ENCODE measurements at regions not wholly inside any gene's neighbourhood (a gene's known extent, or its start where the extent isn't known, plus 50 kb on each side); places are given as distances from the start of the nearest gene placed in this dataset.
A peak's percentile ranks its signal among the peaks of the same experiment; 100 is the strongest.

GRCh38 chr14:81710232-81710845 is 176.7 kb upstream of the SEL1L start:
- Histone ChIP-seq H3K9me3 (no peaks in the 10 kb centered on the region), H3K27ac (no peak overlapping the region), H3K4me1 (no peaks in the 10 kb centered on the region), H3K27me3 (no peaks in the 10 kb centered on the region), H3K4me3 (no peak overlapping the region), H3K36me3 (no peaks in the 10 kb centered on the region)
- TF ChIP-seq POLR2AphosphoS5 (IDR thresholded peaks at IDR 0.05) (no peak), POLR2A (IDR thresholded peaks at IDR 0.05) (no peak), EP300 (IDR thresholded peaks at IDR 0.05) (no peak), CTCF (IDR thresholded peaks at IDR 0.05) (peak in 4 of 6 experiments; percentile 13 to 49 (median 45))
- no peak for DNase-seq
- peak in 1 of 2 donors; percentile 61 for ATAC-seq (ENCODE audit: low FRiP score in 2 of 2)
- 50 to 53% methylated on average over 2 of the region's 2 CpGs for WGBS, 2 donors

- TF ChIP-seq CTCF (IDR thresholded peaks at IDR 0.05), result no peak
- TF ChIP-seq EP300 (IDR thresholded peaks at IDR 0.05), result no peak
- TF ChIP-seq POLR2A (IDR thresholded peaks at IDR 0.05), result no peak
- no peak for TF ChIP-seq POLR2AphosphoS5 (IDR thresholded peaks at IDR 0.05)
- no peak for DNase-seq
- Histone ChIP-seq H3K27ac (no peak overlapping the region), H3K4me1 (no peaks in the 10 kb centered on the region), H3K9me3 (no peaks in the 10 kb centered on the region), H3K4me3 (no peak overlapping the region), H3K27me3 (no peaks in the 10 kb centered on the region), H3K36me3 (no peaks in the 10 kb centered on the region)
- ATAC-seq (ENCODE audit: low FRiP score in 2 of 2), result no peak
- 70 to 100% methylated on average over 1 of the region's 1 CpG for WGBS, 2 donors
These were observed 182.1 kb upstream of the SEL1L start for GRCh38 chr14:81715731-81716130.

- Histone ChIP-seq H3K4me1 (no peaks in the 10 kb centered on the region), H3K9me3 (no peaks in the 10 kb centered on the region), H3K27ac (no peak overlapping the region), H3K4me3 (no peak overlapping the region), H3K36me3 (no peaks in the 10 kb centered on the region), H3K27me3 (no peaks in the 10 kb centered on the region)
- no peak for ATAC-seq (ENCODE audit: low FRiP score in 2 of 2)
- DNase-seq, result no peak
- no peak for TF ChIP-seq POLR2A (IDR thresholded peaks at IDR 0.05)
- TF ChIP-seq EP300 (IDR thresholded peaks at IDR 0.05), result no peak
- no peak for TF ChIP-seq POLR2AphosphoS5 (IDR thresholded peaks at IDR 0.05)
- TF ChIP-seq CTCF (IDR thresholded peaks at IDR 0.05), result no peak
- WGBS, 2 donors, result 73% methylated on average over 6 of the region's 6 CpGs
These were observed 183.3 kb upstream of the SEL1L start for GRCh38 chr14:81716953-81717352.

- no peak for TF ChIP-seq EP300 (IDR thresholded peaks at IDR 0.05)
- TF ChIP-seq CTCF (IDR thresholded peaks at IDR 0.05), result no peak
- TF ChIP-seq POLR2A (IDR thresholded peaks at IDR 0.05), result no peak
- no peak for TF ChIP-seq POLR2AphosphoS5 (IDR thresholded peaks at IDR 0.05)
- Histone ChIP-seq H3K4me1 (no peaks in the 10 kb centered on the region), H3K4me3 (no peak overlapping the region), H3K27ac (no peak overlapping the region), H3K36me3 (no peaks in the 10 kb centered on the region), H3K9me3 (no peaks in the 10 kb centered on the region), H3K27me3 (no peaks in the 10 kb centered on the region)
- 60 to 64% methylated on average over 2 of the region's 2 CpGs for WGBS, 2 donors
- ATAC-seq (ENCODE audit: low FRiP score in 2 of 2) (no peak), DNase-seq (no peak)
These were observed 190.3 kb upstream of the SEL1L start for GRCh38 chr14:81723956-81724355.

GRCh38 chr14:81727218-81727617 is 193.6 kb upstream of the SEL1L start:
- Histone ChIP-seq H3K4me3 (no peak overlapping the region), H3K9me3 (no peaks in the 10 kb centered on the region), H3K4me1 (no peaks in the 10 kb centered on the region), H3K27ac (no peak overlapping the region), H3K27me3 (no peaks in the 10 kb centered on the region), H3K36me3 (no peaks in the 10 kb centered on the region)
- DNase-seq (no peak), ATAC-seq (ENCODE audit: low FRiP score in 2 of 2) (no peak)
- TF ChIP-seq EP300 (IDR thresholded peaks at IDR 0.05) (no peak), CTCF (IDR thresholded peaks at IDR 0.05) (no peak), POLR2AphosphoS5 (IDR thresholded peaks at IDR 0.05) (no peak), POLR2A (IDR thresholded peaks at IDR 0.05) (no peak)
- 6 to 13% methylated on average over 2 of the region's 2 CpGs for WGBS, 2 donors

Measured in upper lobe of left lung (tissue), 6 donors.